Transverse colon (tissue), 4 donors: ENCODE measurements at regions not wholly inside any gene's neighbourhood (a gene's known extent, or its start where the extent isn't known, plus 50 kb on each side); places are given as distances from the start of the nearest gene placed in this dataset.
"Not testable (repeated sequence)": the region's sequence is repeated elsewhere in the genome, so short reads cannot be mapped to it uniquely, and the experiment has no call there.

ENCODE experiments used
- DNase-seq: peaks from one replicate; pipeline ENCODE4 v3.0.0-alpha.2; 2019
- H3K27ac ChIP-seq, 4 donors: fragments of 200-600 bp; sonication (generic); 2 replicates each; pipeline ENCODE4 v1.5.1; 2016 to 2018; ENCODE audit warnings: inconsistent platforms in 4 of 4
- H3K27me3 ChIP-seq: fragments of 200-600 bp; sonication (generic); 2 replicates; pipeline ENCODE4 v1.5.1; 2017; ENCODE audit warnings: inconsistent platforms
- H3K36me3 ChIP-seq, 4 donors: fragments of 200-600 bp; sonication (generic); 2 replicates each; pipeline ENCODE4 v1.5.1; 2017 to 2019; ENCODE audit warnings: inconsistent platforms in 4 of 4
- H3K4me1 ChIP-seq, 4 donors: fragments of 200-600 bp; sonication (generic); 2 replicates each; pipeline ENCODE4 v1.5.1; 2017 to 2020; ENCODE audit warnings: inconsistent platforms in 4 of 4
- H3K4me3 ChIP-seq, 4 donors: fragments of 200-600 bp; sonication (generic); 1 replicate in 1 of 4; 2 replicates in 3 of 4; pipeline versions ENCODE4 v1.5.1 to v1.6.1; 2017 to 2019; ENCODE audit warnings: inconsistent platforms in 4 of 4
- H3K9me3 ChIP-seq, 2 donors: fragments of 200-600 bp; sonication (generic); 2 replicates each; pipeline ENCODE4 v1.5.1; 2017 to 2019; ENCODE audit warnings: inconsistent platforms in 2 of 2
- CTCF ChIP-seq, 5 experiments: fragments of 200-600 bp in 3 of 5; fragments of 450-650 bp in 2 of 5; sonication (generic) in 3 of 5; IDR thresholded peaks; 1 replicate in 2 of 5; 2 replicates in 3 of 5; pipeline ENCODE4 v1.5.1; 2016 to 2017; ENCODE audit warnings: antibody characterized with exemption in 5 of 5, inconsistent platforms in 3 of 5, mild to moderate bottlenecking in 2 of 5, moderate library complexity in 1 of 5
- EP300 ChIP-seq: sonication (generic); formaldehyde crosslinking; IDR thresholded peaks from one replicate; pipeline ENCODE4 v1.6.1; 2017; ENCODE audit warnings: antibody characterized with exemption, low read depth
- POLR2A ChIP-seq: fragments of 450-650 bp; IDR thresholded peaks from one replicate; pipeline ENCODE4 v1.6.1; 2016; ENCODE audit warnings: antibody characterized with exemption, mild to moderate bottlenecking, moderate library complexity
- POLR2AphosphoS5 ChIP-seq, 3 donors: sonication (generic); formaldehyde crosslinking; IDR thresholded peaks; one replicate each; pipeline ENCODE4 v1.6.1; 2016; ENCODE audit warnings: antibody characterized with exemption in 3 of 3
- WGBS, 2 donors: methylation state at CpG; one replicate each; pipeline ENCODE4 v1.1.5; 2018; ENCODE audit warnings: low coverage in 1 of 2; 5-methylcytosine and 5-hydroxymethylcytosine counted together
- in situ Hi-C, 4 donors: fragments of 200-750 bp; cut with MboI; loops; one replicate each; pipeline versions ENCODE4 v1.15.0 to v1.15.1; 2017; ENCODE audit warnings: low sequenced_read_pairs in 3 of 4, low pct_ligation_motif_present in 1 of 4, low pct_unique_long_range_greater_than_20kb in 1 of 4
- intact Hi-C: fragments of 100-400 bp; cut with DNase I; formaldehyde crosslinking; loops from one replicate; pipeline ENCODE4 v1.15.1; 2023; ENCODE audit warnings: low total_unique reads

GRCh38 chr2:153532140-153532539, 53.6 kb upstream of the RPRM start:
- DNase-seq, result no peak
- no peaks in the 10 kb centered on the region for H3K4me1 ChIP-seq
- WGBS, 2 donors, result 80% methylated on average over 3 of the region's 3 CpGs; no CpG with 5 or more reads in 1 of the 2 donors
- no peaks in the 10 kb centered on the region for H3K9me3 ChIP-seq
- no peaks in the 10 kb centered on the region for H3K36me3 ChIP-seq
- intact Hi-C loops, result no loop called here
- no peak overlapping the region for H3K4me3 ChIP-seq
- in situ Hi-C loops, result no loop called here
- H3K27me3 ChIP-seq, result no peaks in the 10 kb centered on the region
- TF ChIP-seq POLR2AphosphoS5 (IDR thresholded peaks at IDR 0.05) (no peak), EP300 (no peak), POLR2A (no peak), CTCF (IDR thresholded peaks at IDR 0.05) (no peak)
- no peak overlapping the region for H3K27ac ChIP-seq

- H3K4me3 ChIP-seq, H3K9me3 ChIP-seq, DNase-seq, H3K27me3 ChIP-seq, in situ Hi-C loops, H3K36me3 ChIP-seq, H3K4me1 ChIP-seq, H3K27ac ChIP-seq, intact Hi-C loops: not testable (repeated sequence)
- WGBS, 2 donors, result 88 to 92% methylated on average over 4 of the region's 4 CpGs
Measured at GRCh38 chr2:153533803-153534202, 55.2 kb upstream of the RPRM start.

- H3K36me3 ChIP-seq, DNase-seq, H3K4me1 ChIP-seq, H3K4me3 ChIP-seq, H3K9me3 ChIP-seq, H3K27ac ChIP-seq, in situ Hi-C loops, intact Hi-C loops, H3K27me3 ChIP-seq: not testable (repeated sequence)
- WGBS, 2 donors, result 84 to 88% methylated on average over 7 of the region's 7 CpGs
Measured at GRCh38 chr2:153534590-153534989, 56.0 kb upstream of the RPRM start.

GRCh38 chr2:153536115-153536514, 57.6 kb upstream of the RPRM start:
- H3K36me3 ChIP-seq, result no peaks in the 10 kb centered on the region
- no peak overlapping the region for H3K4me3 ChIP-seq
- H3K27me3 ChIP-seq, result no peaks in the 10 kb centered on the region
- H3K4me1 ChIP-seq, result no peaks in the 10 kb centered on the region
- intact Hi-C loops (no loop called here), in situ Hi-C loops (no loop called here)
- H3K9me3 ChIP-seq, result no peaks in the 10 kb centered on the region
- TF ChIP-seq EP300 (no peak), POLR2AphosphoS5 (IDR thresholded peaks at IDR 0.05) (no peak), POLR2A (no peak), CTCF (IDR thresholded peaks at IDR 0.05) (no peak)
- H3K27ac ChIP-seq, result no peak overlapping the region
- no peak for DNase-seq

- DNase-seq, intact Hi-C loops, H3K4me3 ChIP-seq, H3K36me3 ChIP-seq, H3K4me1 ChIP-seq, H3K27ac ChIP-seq, H3K27me3 ChIP-seq, H3K9me3 ChIP-seq, in situ Hi-C loops: not testable (repeated sequence)
- no CpG with 5 or more reads among the region's 1 CpG for WGBS, 2 donors
Measured at GRCh38 chr2:153538102-153538501, 59.5 kb upstream of the RPRM start.

GRCh38 chr2:153543635-153544071, 65.1 kb upstream of the RPRM start:
- Histone ChIP-seq H3K27me3 (no peaks in the 10 kb centered on the region), H3K4me3 (no peak overlapping the region), H3K36me3 (no peaks in the 10 kb centered on the region), H3K4me1 (no peaks in the 10 kb centered on the region), H3K27ac (no peak overlapping the region), H3K9me3 (no peaks in the 10 kb centered on the region)
- WGBS, 2 donors, result 29 to 32% methylated on average over 5 of the region's 5 CpGs
- intact Hi-C loops (no loop called here), in situ Hi-C loops (no loop called here)
- TF ChIP-seq CTCF (IDR thresholded peaks at IDR 0.05) (no peak), POLR2A (no peak), POLR2AphosphoS5 (IDR thresholded peaks at IDR 0.05) (no peak), EP300 (no peak)
- no peak for DNase-seq
